H9 (cell line): ENCODE measurements at regions not wholly inside any gene's neighbourhood (a gene's known extent, or its start where the extent isn't known, plus 50 kb on each side); places are given as distances from the start of the nearest gene placed in this dataset.

ENCODE experiments used
- DNase-seq: peaks from one replicate; pipeline ENCODE4 v3.0.0-alpha.2; 2017
- H2AFZ ChIP-seq: one replicate; pipeline ENCODE4 v1.6.1; 2013; ENCODE audit warnings: mild to moderate bottlenecking, low read length, control low read depth, moderate library complexity
- H2AK5ac ChIP-seq: 2 replicates; pipeline ENCODE4 v1.6.1; 2013; ENCODE audit warnings: low read length, control low read depth, mixed read lengths; ENCODE audit not compliant: insufficient read length
- H2BK120ac ChIP-seq: one replicate; pipeline ENCODE4 v1.6.1; 2013; ENCODE audit warnings: low read depth, mild to moderate bottlenecking, low read length, control low read depth, inconsistent platforms; ENCODE audit not compliant: poor library complexity, severe bottlenecking
- H2BK12ac ChIP-seq: 2 replicates; pipeline ENCODE4 v1.6.1; 2013; ENCODE audit warnings: low read length, control low read depth, mixed read lengths, low read depth; ENCODE audit not compliant: insufficient read length
- H2BK15ac ChIP-seq: 2 replicates; pipeline ENCODE4 v1.6.1; 2013; ENCODE audit warnings: low read depth, low read length, control low read depth
- H2BK20ac ChIP-seq: one replicate; pipeline ENCODE4 v1.6.1; 2013; ENCODE audit warnings: low read depth, mild to moderate bottlenecking, low read length, control low read depth, inconsistent platforms; ENCODE audit not compliant: poor library complexity, severe bottlenecking
- H2BK5ac ChIP-seq: 2 replicates; pipeline ENCODE4 v1.6.1; 2013; ENCODE audit warnings: low read length, control low read depth, mixed read lengths; ENCODE audit not compliant: insufficient read length
- H3K14ac ChIP-seq: 2 replicates; pipeline ENCODE4 v1.6.1; 2013; ENCODE audit warnings: low read length, control low read depth; ENCODE audit not compliant: insufficient read depth
- H3K18ac ChIP-seq: 2 replicates; pipeline ENCODE4 v1.6.1; 2013; ENCODE audit warnings: low read depth, mild to moderate bottlenecking, mixed read lengths, low read length, control low read depth; ENCODE audit not compliant: insufficient read length
- H3K23ac ChIP-seq: 2 replicates; pipeline ENCODE4 v1.6.1; 2013; ENCODE audit warnings: low read length, control low read depth, mixed read lengths, low read depth; ENCODE audit not compliant: insufficient read length
- H3K23me2 ChIP-seq: 2 replicates; pipeline ENCODE4 v1.6.1; 2013; ENCODE audit warnings: low read depth, mild to moderate bottlenecking, mixed read lengths, low read length, control low read depth; ENCODE audit not compliant: insufficient read length, poor library complexity, severe bottlenecking
- H3K27ac ChIP-seq: 2 replicates; pipeline ENCODE4 v1.5.1; 2013; ENCODE audit warnings: low read length, control low read depth, mixed read lengths, low read depth; ENCODE audit not compliant: insufficient read length
- H3K27me3 ChIP-seq: 2 replicates; pipeline ENCODE4 v1.6.1; 2013; ENCODE audit warnings: low read length, control low read depth, inconsistent platforms; ENCODE audit not compliant: insufficient read depth
- H3K4ac ChIP-seq: 2 replicates; pipeline ENCODE4 v1.6.1; 2013; ENCODE audit warnings: low read depth, mild to moderate bottlenecking, control low read depth, inconsistent platforms, low read length, moderate library complexity
- H3K4me1 ChIP-seq: 2 replicates; pipeline ENCODE4 v1.6.1; 2013; ENCODE audit warnings: low read length, control low read depth, inconsistent platforms; ENCODE audit not compliant: insufficient read depth
- H3K4me2 ChIP-seq: 2 replicates; pipeline ENCODE4 v1.6.1; 2013; ENCODE audit warnings: low read length, control low read depth, mixed read lengths; ENCODE audit not compliant: insufficient read length, insufficient read depth
- H3K56ac ChIP-seq: 2 replicates; pipeline ENCODE4 v1.6.1; 2013; ENCODE audit warnings: low read depth, mild to moderate bottlenecking, mixed read lengths, low read length, control low read depth; ENCODE audit not compliant: insufficient read length
- H3K79me1 ChIP-seq: 2 replicates; pipeline ENCODE4 v1.6.1; 2013; ENCODE audit warnings: low read depth, mild to moderate bottlenecking, moderate library complexity, low read length, control low read depth, inconsistent platforms; ENCODE audit not compliant: insufficient read depth, poor library complexity, severe bottlenecking
- H3K79me2 ChIP-seq: 2 replicates; pipeline ENCODE4 v1.6.1; 2013; ENCODE audit warnings: low read length, control low read depth, inconsistent platforms; ENCODE audit not compliant: insufficient read depth
- H3K9ac ChIP-seq: 2 replicates; pipeline ENCODE4 v1.6.1; 2013; ENCODE audit warnings: low read length, control low read depth, mixed read lengths; ENCODE audit not compliant: insufficient read length; ENCODE audit errors: extremely low read depth
- H3K9me3 ChIP-seq: one replicate; pipeline ENCODE4 v1.6.1; 2013; ENCODE audit warnings: low read depth, low read length, inconsistent platforms; ENCODE audit not compliant: control insufficient read depth
- H3T11ph ChIP-seq: one replicate; pipeline ENCODE4 v1.6.1; 2013; ENCODE audit warnings: mild to moderate bottlenecking, low read length, control low read depth, inconsistent platforms
- H4K20me1 ChIP-seq: one replicate; pipeline ENCODE4 v1.6.1; 2013; ENCODE audit not compliant: control insufficient read depth, insufficient read length, insufficient read depth
- H4K5ac ChIP-seq: 2 replicates; pipeline ENCODE4 v1.6.1; 2013; ENCODE audit warnings: low read depth, mild to moderate bottlenecking, mixed read lengths, low read length, control low read depth; ENCODE audit not compliant: insufficient read length
- H4K8ac ChIP-seq: replicated peaks from 2 replicates; pipeline ENCODE4 v1.6.1; 2013; ENCODE audit warnings: low read length, control low read depth, mixed read lengths, low read depth; ENCODE audit not compliant: insufficient read length
- H4K91ac ChIP-seq: 2 replicates; pipeline ENCODE4 v1.6.1; 2013; ENCODE audit warnings: low read depth, mild to moderate bottlenecking, moderate library complexity, mixed read lengths, low read length, control low read depth; ENCODE audit not compliant: insufficient read length
- H3K27ac Mint-ChIP-seq, 3 experiments: 2 replicates in 2 of 3; 3 replicates in 1 of 3; pipeline ENCODE4 v1.8.0; 2020 to 2021; ENCODE audit warnings: mixed read lengths in 3 of 3, mild to moderate bottlenecking in 1 of 3, moderate library complexity in 1 of 3
- H3K27me3 Mint-ChIP-seq: 2 replicates; pipeline ENCODE4 v1.8.0; 2021; ENCODE audit warnings: low read depth, mild to moderate bottlenecking, moderate library complexity, mixed read lengths
- H3K36me3 Mint-ChIP-seq, 3 experiments: 2 replicates in 2 of 3; 3 replicates in 1 of 3; pipeline ENCODE4 v1.8.0; 2020 to 2021; ENCODE audit warnings: low read depth in 3 of 3, mixed read lengths in 3 of 3; ENCODE audit not compliant: insufficient read depth in 1 of 3
- H3K4me1 Mint-ChIP-seq, 2 experiments: 2 replicates each; pipeline ENCODE4 v1.8.0; 2020; ENCODE audit warnings: mixed read lengths in 2 of 2
- H3K4me3 Mint-ChIP-seq, 2 experiments: 2 replicates in 1 of 2; 3 replicates in 1 of 2; pipeline ENCODE4 v1.8.0; 2020 to 2021; ENCODE audit warnings: mild to moderate bottlenecking in 2 of 2, mixed read lengths in 2 of 2, moderate library complexity in 1 of 2
- H3K9me3 Mint-ChIP-seq, 2 experiments: 2 replicates in 1 of 2; 3 replicates in 1 of 2; pipeline ENCODE4 v1.8.0; 2020; ENCODE audit warnings: mild to moderate bottlenecking in 2 of 2, mixed read lengths in 2 of 2, moderate library complexity in 1 of 2
- WGBS: extraction: QIAGEN DNeasy Blood & Tissue Kit; methylation state at CpG from one replicate; pipeline ENCODE4 v1.1.7; 2013; ENCODE audit warnings: missing lambda C conversion rate, low lambda C conversion rate, mixed read lengths; ENCODE audit not compliant: insufficient read length; ENCODE audit errors: extremely low coverage; 5-methylcytosine and 5-hydroxymethylcytosine counted together
- TF ChIP-seq, protein P1 (sequence below): fragments of 200-600 bp; sonication (generic); conservative IDR thresholded peaks from 3 replicates; pipeline ENCODE4 v1.8.0; 2021; ENCODE audit warnings: antibody characterized with exemption, mild to moderate bottlenecking

DNA sequence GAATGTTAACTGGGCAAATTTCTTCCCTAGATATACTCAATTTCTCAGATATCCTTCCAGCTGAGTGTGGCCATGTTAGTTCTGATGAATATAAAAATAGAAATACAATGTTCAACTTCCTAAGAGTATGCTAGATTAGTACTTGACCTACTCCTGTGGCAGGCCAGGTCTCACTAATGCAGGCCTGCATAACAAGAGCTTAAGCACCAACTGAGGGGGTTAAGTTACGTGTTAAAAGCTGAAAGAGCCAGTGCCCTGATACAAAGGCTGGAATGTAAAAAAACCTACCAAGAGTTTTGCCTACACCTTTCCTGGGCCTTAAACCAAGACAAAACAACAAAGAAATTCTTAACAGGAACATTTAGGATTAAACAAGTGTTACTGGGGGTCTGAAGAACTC is 102.8 kb downstream of the MRPS30 start:
- H2BK12ac ChIP-seq = no peak overlapping the region
- no peak overlapping the region for H3K9ac ChIP-seq
- H3K27ac Mint-ChIP-seq = peak overlapping the region; percentile 81 to 96 (median 95)
- H3K4me1 Mint-ChIP-seq = peaks cover 26 to 28% of the 10 kb centered on the region in 2 experiments
- H3K27me3 Mint-ChIP-seq = no peaks in the 10 kb centered on the region
- H3K79me1 ChIP-seq = no peaks in the 10 kb centered on the region
- no peaks in the 10 kb centered on the region for H3K9me3 ChIP-seq
- H3K56ac ChIP-seq = no peak overlapping the region
- no peak overlapping the region for H3K18ac ChIP-seq
- no peak overlapping the region for H3K4me2 ChIP-seq
- no peak overlapping the region for H4K91ac ChIP-seq
- H2BK120ac ChIP-seq = no peak overlapping the region
- H3K23me2 ChIP-seq = no peaks in the 10 kb centered on the region
- H3K4me3 Mint-ChIP-seq = no peak overlapping the region
- no peak overlapping the region for H2BK15ac ChIP-seq
- H2AFZ ChIP-seq = no peak overlapping the region
- H3K27ac ChIP-seq = no peak overlapping the region
- H3K27me3 ChIP-seq = no peaks in the 10 kb centered on the region
- H2BK5ac ChIP-seq = no peak overlapping the region
- 0 out of 7 replicates have a peak, but pooled peaks cover 0 to 4% (median 0%) of the 10 kb centered on the region in 3 experiments for H3K36me3 Mint-ChIP-seq
- no peaks in the 10 kb centered on the region for H3K4me1 ChIP-seq
- no peak overlapping the region for H3K14ac ChIP-seq
- no peak overlapping the region for H4K8ac ChIP-seq
- TF ChIP-seq, protein P1, sequence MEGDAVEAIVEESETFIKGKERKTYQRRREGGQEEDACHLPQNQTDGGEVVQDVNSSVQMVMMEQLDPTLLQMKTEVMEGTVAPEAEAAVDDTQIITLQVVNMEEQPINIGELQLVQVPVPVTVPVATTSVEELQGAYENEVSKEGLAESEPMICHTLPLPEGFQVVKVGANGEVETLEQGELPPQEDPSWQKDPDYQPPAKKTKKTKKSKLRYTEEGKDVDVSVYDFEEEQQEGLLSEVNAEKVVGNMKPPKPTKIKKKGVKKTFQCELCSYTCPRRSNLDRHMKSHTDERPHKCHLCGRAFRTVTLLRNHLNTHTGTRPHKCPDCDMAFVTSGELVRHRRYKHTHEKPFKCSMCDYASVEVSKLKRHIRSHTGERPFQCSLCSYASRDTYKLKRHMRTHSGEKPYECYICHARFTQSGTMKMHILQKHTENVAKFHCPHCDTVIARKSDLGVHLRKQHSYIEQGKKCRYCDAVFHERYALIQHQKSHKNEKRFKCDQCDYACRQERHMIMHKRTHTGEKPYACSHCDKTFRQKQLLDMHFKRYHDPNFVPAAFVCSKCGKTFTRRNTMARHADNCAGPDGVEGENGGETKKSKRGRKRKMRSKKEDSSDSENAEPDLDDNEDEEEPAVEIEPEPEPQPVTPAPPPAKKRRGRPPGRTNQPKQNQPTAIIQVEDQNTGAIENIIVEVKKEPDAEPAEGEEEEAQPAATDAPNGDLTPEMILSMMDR = no peak
- H3K79me2 ChIP-seq = no peaks in the 10 kb centered on the region
- H3T11ph ChIP-seq = no peak overlapping the region
- no peak overlapping the region for H3K23ac ChIP-seq
- H2AK5ac ChIP-seq = no peak overlapping the region
- H3K4ac ChIP-seq = no peak overlapping the region
- WGBS = no CpG with 5 or more reads among the region's 1 CpG
- H3K9me3 Mint-ChIP-seq = peaks cover 0 to 1% of the 10 kb centered on the region in 2 experiments; a peak in 3 of 5 replicates
- DNase-seq = peak; percentile 38
- no peaks in the 10 kb centered on the region for H4K20me1 ChIP-seq
- no peak overlapping the region for H2BK20ac ChIP-seq
- no peak overlapping the region for H4K5ac ChIP-seq
